ENCODE measurements at regions not wholly inside any gene's neighbourhood (a gene's known extent, or its start where the extent isn't known, plus 50 kb on each side); places are given as distances from the start of the nearest gene placed in this dataset.

- no peak overlapping the region for H3K4me3 Mint-ChIP-seq
- H3K27me3 Mint-ChIP-seq (ENCODE audit: low read depth) = peaks cover 43% of the 10 kb centered on the region
- no peak for DNase-seq (ENCODE audit: low spot score in 2 of 2, unreplicated experiment in 2 of 2)
- H3K36me3 Mint-ChIP-seq = no peaks in the 10 kb centered on the region
- no peak for TF ChIP-seq CTCF (IDR thresholded peaks at IDR 0.05; ENCODE audit: unreplicated experiment)
- peaks cover 4% of the 10 kb centered on the region for H3K9me3 Mint-ChIP-seq
- no peak overlapping the region for H3K27ac Mint-ChIP-seq
- no peaks in the 10 kb centered on the region for H3K4me1 Mint-ChIP-seq
These were observed 63.2 kb upstream of the NPAS2 start for GRCh38 chr2:100756704-100757103.

GRCh38 chr2:100757621-100758394, 62.1 kb upstream of the NPAS2 start:
- no peak for TF ChIP-seq CTCF (IDR thresholded peaks at IDR 0.05; ENCODE audit: unreplicated experiment)
- no peaks in the 10 kb centered on the region for H3K4me1 Mint-ChIP-seq
- H3K9me3 Mint-ChIP-seq = peaks cover 4% of the 10 kb centered on the region
- H3K27me3 Mint-ChIP-seq (ENCODE audit: low read depth) = peaks cover 34% of the 10 kb centered on the region
- no peak for DNase-seq (ENCODE audit: low spot score in 2 of 2, unreplicated experiment in 2 of 2)
- H3K27ac Mint-ChIP-seq = no peak overlapping the region
- H3K4me3 Mint-ChIP-seq = no peak overlapping the region
- no peaks in the 10 kb centered on the region for H3K36me3 Mint-ChIP-seq

GRCh38 chr2:100759901-100760300, 60.0 kb upstream of the NPAS2 start:
- no peak for TF ChIP-seq CTCF (IDR thresholded peaks at IDR 0.05; ENCODE audit: unreplicated experiment)
- H3K27me3 Mint-ChIP-seq (ENCODE audit: low read depth) = peaks cover 21% of the 10 kb centered on the region

GRCh38 chr2:100761365-100761764, 58.6 kb upstream of the NPAS2 start:
- Mint-ChIP-seq H3K27me3 (ENCODE audit: low read depth) (peaks cover 13% of the 10 kb centered on the region), H3K36me3 (no peaks in the 10 kb centered on the region), H3K9me3 (peaks cover 4% of the 10 kb centered on the region), H3K27ac (no peak overlapping the region), H3K4me3 (no peak overlapping the region), H3K4me1 (no peaks in the 10 kb centered on the region)
- no peak for TF ChIP-seq CTCF (IDR thresholded peaks at IDR 0.05; ENCODE audit: unreplicated experiment)
- no peak for DNase-seq (ENCODE audit: low spot score in 2 of 2, unreplicated experiment in 2 of 2)

More at GRCh38 chr2:100759901-100760300, 60.0 kb upstream of the NPAS2 start:
- Mint-ChIP-seq H3K4me3 (no peak overlapping the region), H3K9me3 (peaks cover 4% of the 10 kb centered on the region), H3K4me1 (no peaks in the 10 kb centered on the region), H3K36me3 (no peaks in the 10 kb centered on the region), H3K27ac (no peak overlapping the region)
- DNase-seq (ENCODE audit: low spot score in 2 of 2, unreplicated experiment in 2 of 2) = no peak

- Mint-ChIP-seq H3K27me3 (ENCODE audit: low read depth) (peaks cover 10% of the 10 kb centered on the region), H3K36me3 (no peaks in the 10 kb centered on the region), H3K27ac (no peak overlapping the region), H3K9me3 (no peaks in the 10 kb centered on the region), H3K4me3 (no peak overlapping the region), H3K4me1 (no peaks in the 10 kb centered on the region)
- TF ChIP-seq CTCF (IDR thresholded peaks at IDR 0.05; ENCODE audit: unreplicated experiment) = no peak
- DNase-seq (ENCODE audit: low spot score in 2 of 2, unreplicated experiment in 2 of 2) = no peak
These were observed 55.5 kb upstream of the NPAS2 start for GRCh38 chr2:100764430-100764829.
